LoVo (cell line): ENCODE measurements at regions not wholly inside any gene's neighbourhood (a gene's known extent, or its start where the extent isn't known, plus 50 kb on each side); places are given as distances from the start of the nearest gene placed in this dataset.
"Not testable (repeated sequence)": the region's sequence is repeated elsewhere in the genome, so short reads cannot be mapped to it uniquely, and the experiment has no call there.

Source experiments
- DNase-seq: peaks from one replicate; pipeline ENCODE4 v3.0.0-alpha.2; 2016; ENCODE audit warnings: low spot score

DNA sequence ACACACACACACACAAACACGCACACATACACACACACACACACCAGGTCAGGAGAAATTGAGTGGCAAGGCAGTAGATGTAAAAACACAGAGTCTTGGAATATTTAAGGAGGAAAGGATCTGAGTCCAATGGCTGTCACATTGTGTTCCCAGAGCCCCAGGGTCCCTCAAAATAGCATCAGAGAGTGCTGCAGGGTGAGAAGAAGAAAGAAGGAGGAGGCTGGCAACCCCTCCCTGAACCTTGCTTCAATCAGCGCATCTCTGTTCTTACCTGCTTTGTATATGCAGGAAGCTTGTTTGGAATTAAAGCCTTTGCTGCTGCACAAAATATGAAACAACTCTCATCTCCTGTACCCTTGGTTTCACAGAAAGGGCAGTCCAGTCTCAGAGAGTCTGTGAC lies 406.5 kb downstream of the MIAT start:
- DNase-seq: no peak

DNA sequence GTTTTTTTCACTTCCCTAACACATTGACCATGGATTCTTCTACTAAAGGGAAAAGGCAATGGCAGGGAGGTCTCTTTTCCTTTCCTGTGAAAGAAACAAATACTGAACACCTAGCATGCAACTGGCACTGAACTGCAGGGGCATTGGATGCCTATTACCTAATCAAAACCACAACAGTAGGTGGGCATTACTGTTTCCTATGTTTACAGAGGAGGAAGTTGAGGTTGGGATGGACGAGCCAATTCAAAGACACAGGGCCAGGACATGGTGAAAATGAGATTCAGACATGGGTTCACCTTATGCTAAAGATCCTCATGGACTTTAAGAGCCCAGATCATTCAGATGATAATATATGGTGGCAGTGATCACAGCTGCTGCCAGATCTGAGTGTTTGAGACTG lies 407.0 kb downstream of the MIAT start:
- no peak for DNase-seq

DNA sequence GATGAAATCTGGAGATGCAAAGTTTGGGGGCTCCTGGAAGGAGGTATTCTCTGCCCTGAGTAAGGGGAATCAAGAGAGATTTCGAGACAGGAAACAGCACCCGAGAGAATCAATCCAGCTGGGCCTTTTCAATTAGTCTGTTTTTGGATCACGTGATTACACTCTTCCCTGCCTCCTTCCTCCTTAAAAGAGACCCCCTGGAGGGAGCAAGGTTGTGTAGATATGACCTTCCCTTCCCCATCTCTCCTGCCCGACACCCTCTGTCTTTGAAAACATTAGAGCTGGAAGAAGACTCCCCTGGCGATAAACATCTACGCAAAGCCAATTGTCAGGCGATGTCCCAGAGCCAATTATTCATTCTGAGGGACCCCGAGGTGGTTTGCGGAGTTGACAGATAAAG lies 407.9 kb downstream of the MIAT start:
- DNase-seq: no peak

DNA sequence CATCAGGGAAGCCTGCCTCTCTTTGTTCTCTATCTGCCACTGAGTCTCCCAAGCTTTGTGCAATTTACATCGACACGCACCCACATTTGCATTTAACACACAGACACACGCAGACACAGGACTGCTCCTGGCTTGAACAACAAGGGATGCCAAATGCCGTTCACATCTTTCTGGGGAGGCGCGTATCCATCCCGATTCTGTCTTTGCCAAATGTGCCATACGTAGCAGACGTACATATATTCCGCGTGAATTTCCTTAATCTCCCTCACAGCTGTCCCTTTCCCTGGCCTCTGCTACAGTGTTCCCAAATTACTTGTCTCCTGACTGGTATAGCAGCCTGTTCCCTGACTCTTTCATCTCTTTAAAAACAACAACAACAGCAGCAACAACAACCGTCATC lies 409.5 kb downstream of the MIAT start:
- no peak for DNase-seq

DNA sequence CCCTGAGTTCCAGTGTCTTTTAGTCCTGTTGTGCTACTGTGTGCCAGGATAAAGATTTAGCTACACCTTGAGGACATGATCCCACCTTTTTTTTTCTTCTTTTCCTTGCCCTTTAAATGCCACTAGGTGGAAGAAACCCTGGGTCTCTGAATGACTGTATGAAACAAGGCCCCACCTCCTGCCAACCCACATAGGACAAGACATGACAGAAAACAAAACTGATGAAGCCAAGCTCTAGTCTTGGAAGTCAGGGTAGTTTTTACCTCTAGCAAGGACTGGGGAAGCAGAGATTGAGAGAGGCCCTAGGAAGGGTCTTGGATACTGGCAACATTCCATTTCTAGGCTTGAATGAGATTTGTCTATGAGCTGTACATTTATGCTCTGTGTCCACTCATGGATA lies 410.7 kb downstream of the MIAT start:
- DNase-seq: no peak

DNA sequence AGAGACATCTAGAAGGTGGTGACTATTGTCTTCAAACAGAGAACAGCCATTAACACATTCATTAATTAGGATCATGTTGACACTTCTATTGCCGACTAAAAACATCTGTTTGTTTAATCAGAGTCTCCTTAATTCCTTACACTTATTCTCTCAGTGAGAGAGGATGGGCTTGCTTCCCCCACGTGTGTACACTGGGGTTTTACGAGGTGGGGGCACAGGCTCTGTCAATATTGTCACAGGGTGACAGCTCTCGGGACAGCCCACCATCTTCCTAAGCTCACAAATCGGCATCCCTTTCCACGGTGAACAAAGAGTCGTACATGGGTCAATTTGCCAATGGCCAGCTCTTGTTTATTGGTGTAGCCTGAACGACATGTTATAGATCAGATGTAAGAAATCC lies 413.2 kb downstream of the MIAT start:
- DNase-seq: no peak

DNA sequence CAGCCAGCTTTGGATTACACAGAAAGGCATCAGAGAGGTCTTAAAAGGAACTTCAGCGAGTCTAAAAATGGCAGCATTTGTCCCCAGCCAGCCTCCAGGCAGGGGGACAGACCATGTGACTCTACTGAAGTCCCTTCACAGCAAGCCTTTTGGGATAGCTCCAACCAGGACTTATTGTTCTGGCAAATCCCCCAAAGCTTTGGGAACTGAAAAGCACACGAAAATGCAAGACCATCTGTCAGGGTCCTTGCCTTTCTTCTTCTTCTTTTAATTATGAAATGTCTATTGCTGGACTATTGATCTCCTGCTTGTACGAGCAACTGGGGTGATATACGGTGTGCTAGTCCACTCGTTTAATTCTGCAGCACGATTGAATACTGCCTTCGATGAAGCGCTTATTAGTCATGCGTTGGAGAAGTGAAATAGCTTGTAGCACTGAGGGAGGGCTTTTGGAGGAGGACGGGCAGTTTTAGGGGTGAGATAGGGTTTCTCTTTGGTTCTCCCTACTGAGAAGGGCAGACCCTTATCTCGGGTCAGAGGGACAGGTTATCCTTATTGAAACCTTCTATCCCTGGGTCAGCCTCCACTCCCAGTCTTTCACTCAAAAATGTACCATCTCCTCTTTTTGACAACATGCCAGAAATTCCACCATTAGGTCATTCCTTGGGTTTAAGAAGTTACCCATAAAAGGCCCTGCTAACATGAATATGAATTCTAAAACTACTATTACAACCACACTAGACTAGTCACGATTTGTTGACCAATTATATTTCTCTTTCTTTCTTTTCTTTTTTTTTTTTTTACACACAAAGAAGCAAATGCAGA lies 416.4 kb downstream of the MIAT start:
- DNase-seq: no peak

DNA sequence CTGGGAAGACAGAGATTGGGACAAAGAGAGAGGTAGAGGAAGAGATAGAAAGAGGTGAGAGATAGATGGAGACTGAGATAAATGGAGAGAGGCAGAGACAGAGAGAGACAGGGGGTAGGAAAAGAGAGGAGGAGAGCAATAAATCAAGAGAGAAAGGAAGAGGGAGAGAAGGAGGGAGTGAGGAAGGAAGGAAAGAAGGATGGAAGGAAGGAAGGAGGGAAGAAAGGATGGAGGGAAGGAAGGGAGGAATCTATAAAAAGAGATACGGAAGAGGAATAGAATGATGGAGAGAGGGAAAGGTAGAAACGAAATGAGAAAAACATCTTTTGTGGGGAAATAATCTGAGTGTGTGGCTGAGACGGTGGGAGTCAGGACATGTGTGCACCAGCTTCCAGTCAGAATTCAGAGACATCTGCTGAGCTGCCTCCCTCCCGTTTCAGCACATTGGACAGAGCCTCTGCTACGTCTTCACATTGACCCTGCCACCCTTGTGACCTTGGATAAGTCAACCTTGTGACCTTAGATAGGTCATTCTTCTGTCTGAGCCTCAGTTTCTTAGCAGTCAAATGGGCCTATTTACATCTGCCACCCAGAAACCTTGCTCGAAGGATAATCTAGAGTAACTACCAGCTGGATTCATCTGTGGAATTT lies 417.8 kb downstream of the MIAT start:
- no peak for DNase-seq

DNA sequence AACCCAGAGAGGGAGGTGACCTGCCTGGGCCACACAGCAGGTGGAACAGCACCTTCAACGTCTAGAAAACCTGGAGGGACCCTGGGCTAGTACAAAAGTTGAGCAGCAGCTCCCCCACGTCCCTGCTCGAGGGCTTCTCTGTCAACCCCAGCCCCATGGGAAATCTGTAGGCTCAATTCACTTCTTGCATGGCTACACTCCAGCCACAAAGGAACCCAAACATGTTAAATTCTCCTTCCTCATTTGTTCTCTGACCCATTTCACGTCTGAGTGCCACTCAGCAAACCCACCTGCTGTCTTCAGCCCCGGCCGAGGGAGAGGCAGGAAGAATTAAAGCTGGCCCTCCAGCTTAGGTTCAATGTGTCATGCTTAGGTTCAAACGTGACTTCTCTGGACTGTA lies 418.5 kb downstream of the MIAT start:
- no peak for DNase-seq

DNA sequence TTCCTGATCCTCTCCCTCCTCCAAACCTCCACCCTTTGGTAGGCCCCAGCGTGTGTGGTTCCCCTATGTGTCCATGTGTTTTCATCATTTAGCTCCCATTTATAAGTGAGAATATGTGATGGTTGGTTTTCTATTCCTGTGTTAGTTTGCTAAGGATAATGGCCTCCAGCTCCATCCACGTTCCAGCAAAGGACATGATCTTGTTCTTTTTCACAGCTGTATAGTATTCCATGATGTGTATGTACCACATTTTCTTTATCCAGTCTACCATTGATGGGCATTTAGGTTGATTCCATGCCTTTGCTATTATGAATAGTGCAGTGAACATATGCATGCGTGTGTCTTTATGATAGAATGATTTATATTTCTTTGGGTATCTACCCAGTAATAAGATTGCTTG lies 420.7 kb downstream of the MIAT start:
- DNase-seq: not testable (repeated sequence)

DNA sequence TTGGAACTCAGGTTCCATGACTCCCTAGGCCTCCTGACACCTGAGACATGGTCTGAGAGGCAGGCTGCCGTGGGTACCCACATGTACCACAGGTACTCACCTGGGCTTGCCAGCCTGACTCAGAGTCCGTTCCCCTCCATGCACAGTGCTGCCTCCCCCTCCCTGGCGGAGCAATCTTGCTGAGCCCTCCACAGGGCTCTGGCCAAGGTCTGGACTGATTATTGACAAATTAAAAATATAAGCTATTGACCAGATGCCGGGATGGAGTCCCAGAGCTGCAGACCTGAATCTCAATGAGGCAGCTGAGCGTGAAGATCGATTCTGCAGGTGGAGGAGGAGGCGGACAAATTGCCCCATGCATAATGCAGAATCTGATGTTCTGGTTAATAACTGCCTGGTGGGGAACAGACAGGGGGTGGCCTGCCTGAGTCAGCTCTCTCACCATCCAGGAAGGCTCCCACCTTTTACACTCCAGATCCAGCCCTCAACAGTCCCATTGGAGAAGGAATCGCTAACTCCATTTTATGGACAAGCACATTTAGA lies 422.7 kb downstream of the MIAT start:
- DNase-seq: no peak

DNA sequence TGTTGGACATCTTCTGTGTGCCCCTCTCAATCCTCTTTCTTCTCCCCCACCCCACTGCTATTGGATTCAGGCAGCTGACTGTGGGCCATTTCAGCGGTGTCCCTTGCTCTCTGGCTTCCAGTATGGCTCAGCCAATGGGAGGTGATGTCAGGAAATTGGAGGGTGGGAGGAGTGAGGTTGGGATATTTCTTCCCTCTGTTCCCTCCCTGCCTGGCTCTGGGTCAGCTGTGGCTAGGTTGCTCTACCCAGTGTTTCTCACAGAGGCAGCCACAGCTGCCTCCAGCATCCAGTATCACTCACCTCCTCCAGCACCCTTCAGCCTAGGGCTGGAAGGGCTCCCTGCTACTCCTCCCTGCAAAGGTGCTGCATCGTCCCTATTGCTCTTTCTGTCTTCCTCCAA lies 423.5 kb downstream of the MIAT start:
- DNase-seq: no peak

DNA sequence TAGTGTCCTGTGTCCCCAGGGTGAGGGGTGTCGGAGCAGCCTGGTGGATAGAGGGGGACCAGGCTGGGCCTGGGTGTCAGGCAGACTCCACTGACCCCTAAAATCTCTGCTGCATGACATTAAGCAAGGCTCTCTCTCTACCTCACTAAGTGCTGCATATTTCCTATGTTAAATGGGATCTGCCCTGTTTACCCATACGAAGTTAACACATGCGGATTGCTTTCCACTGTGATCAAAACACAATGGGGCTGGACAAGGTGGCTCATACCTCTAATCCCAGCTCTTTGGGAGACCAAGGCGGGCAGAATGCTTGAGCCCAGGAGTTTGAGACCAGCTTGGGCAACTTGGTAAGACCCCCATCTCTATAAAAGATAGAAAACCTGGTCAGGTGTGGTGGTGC lies 426.2 kb downstream of the MIAT start:
- no peak for DNase-seq

DNA sequence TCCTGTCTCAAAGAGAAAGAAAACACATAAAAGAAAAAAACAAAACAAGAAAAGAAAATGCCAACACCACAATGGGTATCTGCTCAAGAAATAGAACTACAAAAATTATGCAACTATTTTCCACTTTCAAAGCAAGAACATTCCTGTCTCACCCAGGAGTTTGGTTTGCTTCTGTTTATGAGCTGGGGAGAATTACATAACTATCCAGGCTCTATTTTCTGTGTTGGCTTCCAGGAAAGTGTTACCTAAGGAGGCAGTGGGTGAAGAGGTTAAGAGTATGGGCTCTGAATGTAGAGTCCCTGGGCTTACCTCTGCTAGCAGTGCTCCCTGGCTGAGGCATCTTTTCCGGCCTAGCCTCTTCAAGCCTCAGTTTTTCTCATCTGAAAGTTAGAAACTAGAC lies 426.7 kb downstream of the MIAT start:
- no peak for DNase-seq

DNA sequence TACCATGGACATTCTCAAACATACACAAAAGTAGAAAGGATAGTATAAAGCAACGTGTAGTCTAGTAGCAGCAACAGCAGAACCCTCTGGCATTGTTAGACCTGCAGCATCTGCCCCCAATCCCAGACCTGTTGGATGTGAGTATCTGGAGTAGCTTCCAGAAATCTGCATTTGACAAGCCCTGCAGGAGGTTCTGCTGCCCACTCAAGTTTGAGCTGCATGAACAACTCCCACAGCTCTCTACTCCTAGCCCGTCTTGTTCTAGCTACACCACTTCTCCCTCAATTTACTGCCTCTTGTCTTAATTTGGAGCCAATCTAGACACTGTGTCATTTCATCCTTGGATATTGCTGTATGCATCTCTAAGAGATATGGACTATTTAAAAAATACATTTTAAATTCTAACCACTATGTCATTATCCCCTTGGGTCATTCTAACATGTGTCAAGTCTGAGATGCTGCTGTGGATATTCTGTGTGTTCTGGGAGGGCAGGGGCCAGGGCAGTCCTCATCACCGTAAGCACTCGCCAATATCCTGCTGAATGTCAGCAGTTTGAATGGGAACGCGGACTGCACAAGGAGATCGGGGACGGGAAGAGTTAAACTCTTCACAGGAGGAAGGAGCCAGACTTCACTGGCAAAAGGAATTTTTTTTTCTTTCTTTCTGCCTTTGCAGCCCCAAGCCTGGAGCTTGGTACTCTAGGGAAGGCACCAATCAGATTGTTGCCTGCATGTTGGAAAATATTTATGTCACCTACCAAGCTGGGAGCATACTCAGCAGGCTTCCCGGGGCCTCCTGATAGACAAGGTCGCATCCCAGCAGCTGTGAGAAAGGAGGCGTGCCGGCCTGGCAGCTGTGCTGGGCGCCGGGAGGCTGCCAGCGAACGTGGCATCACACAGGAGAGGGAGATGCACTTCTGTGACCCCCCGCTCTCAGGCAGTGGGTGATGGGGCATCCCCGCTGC lies 429.0 kb downstream of the MIAT start:
- DNase-seq: no peak

DNA sequence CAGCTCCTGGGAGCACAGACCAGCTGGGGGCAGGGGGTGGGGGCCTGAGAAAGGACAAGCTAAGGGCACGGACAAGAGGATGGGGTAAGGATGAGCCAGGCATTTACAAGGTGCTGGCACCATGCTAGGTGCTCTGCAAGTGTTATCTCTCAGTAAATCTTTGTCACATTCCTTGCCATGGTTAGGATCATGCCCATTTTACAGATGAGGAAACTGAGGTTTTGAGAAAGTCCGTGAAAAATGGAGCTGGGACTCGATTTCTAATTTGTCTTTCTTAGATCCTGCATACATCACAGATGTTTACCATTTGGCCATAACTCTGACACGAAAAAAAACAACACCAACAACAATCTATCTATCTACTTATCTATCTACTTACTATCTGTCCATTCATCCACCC lies 429.7 kb downstream of the MIAT start:
- no peak for DNase-seq

DNA sequence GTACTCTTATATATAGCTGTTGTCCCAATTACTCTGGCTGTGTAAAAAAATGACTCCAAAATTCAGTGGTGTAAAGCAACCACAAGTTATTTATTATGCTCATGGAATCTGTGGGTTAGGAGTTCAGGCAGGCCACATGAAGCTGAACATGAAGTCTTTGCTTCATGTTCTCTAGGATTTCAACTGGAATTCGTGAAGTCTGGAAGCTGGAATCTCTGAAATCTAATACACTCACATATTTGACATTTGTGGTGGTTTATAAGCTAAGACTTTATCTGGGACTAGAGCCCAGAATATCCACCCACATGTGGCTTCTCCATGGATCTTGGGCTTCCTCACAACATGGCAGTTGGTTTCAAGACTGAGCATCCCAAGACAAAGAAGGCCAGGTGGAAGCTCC lies 430.6 kb downstream of the MIAT start:
- no peak for DNase-seq

DNA sequence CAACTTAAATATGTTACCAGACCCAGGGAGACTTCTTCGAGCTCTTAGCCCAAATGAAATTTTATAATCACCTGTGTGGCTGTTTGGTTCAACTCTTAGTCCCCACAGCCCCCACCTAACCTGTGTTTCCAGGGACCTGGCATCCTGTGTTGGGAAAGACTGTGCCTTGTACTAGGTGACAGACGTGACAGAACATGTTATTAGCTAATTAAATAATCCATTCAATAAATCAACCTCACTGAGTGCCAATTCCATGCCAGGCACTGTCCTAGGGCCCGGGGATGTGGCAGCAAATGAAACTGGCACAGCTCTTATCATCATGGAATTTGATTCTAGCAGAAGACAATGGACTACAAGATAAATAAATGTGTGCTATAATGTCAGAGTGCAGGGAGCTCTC lies 431.9 kb downstream of the MIAT start:
- DNase-seq: no peak

DNA sequence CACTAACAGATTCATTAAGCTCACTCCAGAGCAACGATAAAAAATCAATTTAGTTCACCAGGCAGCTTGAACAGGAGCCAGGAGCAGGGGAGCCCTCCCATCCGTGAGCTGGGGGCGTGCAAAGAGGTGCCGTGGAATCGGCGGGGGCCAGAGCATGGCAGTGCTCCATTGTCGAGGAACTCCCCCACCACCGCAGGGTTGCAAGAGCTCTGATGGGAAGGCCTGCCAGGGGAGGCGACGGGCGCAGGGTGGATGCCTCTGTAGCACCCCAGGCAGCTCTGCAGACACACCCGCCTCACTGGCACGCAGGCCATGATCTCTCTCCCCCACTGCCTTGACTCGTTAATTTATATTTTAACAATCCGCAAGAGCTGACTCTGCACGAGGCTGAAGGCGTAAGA lies 433.2 kb downstream of the MIAT start:
- no peak for DNase-seq

DNA sequence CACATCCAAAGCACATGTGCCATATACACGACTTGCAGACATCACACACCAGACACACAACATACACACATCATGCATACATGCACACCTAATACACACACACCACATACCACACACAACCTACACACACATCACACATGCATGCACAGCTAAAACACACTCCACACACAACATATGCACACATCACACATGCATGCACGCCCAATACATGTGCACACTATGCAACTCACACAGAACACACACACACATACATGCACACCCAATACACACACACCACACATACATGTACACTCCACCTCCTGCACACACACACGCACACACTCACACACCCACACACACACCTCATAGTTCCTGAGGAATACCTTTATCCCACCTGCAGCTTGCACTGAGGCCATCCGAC lies 436.0 kb downstream of the MIAT start:
- DNase-seq: no peak

DNA sequence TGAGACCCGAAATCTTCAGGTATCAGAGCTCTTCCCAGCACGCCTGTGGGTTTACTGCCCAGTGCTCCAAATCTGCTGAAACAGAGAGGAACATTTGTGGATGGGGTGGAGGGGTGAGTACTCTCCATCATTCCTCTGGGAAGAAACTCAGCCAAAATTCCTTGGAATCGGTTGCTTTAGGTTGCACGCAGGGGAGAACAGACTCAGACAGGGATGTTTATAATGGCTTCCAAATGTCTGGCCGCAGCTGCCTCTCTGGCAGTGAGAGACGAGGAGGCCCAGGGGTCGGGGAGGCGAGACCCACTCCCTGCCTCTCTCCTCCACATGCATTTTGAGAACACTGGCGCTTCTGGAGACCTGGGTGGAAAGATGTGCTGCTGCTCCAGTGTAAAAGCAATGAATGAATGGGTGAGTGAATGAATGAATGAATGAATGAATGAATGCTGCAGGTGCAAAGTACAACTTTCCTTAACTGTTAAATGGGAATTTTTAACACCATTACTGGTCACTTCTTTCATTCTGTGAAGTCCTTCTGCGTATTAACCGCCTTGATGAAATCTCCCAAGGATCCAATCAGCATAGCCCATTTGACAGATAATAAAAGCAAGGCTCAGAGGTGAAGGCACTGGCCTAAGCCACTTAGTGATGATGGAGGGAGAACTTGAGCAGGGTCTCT lies 437.4 kb downstream of the MIAT start:
- no peak for DNase-seq

DNA sequence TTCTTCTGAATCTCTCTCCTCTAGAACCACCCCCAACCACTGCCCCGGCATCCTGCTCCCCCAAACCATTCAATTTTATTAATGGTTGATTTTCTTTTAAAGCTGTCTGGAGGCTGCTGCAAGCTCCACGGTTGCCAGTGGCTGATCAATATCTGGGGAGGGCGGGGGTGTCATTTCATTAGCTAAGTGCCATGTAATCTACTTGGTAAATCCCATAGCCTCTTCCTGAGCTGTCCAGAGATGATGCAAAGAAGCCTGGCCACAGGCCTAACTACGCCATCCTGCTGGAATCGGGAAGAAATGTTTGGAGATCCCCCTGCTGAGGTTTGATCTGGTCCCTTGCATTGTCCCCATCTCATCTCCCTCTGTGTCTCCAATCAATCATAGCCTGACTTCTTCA lies 440.1 kb downstream of the MIAT start:
- no peak for DNase-seq
